ENCODE measurements at regions not wholly inside any gene's neighbourhood (a gene's known extent, or its start where the extent isn't known, plus 50 kb on each side); places are given as distances from the start of the nearest gene placed in this dataset.

GRCh38 chr3:117927825-117928224, 1106.8 kb downstream of the IGSF11 start:
- Histone ChIP-seq H3K4me2 (ENCODE audit: low read length) (no peak overlapping the region), H3K27me3 (ENCODE audit: low read depth, low read length) (no peaks in the 10 kb centered on the region), H3K27ac (ENCODE audit: low read length) (no peak overlapping the region), H4K20me1 (ENCODE audit: insufficient read depth, low read length) (no peaks in the 10 kb centered on the region), H3K4me1 (ENCODE audit: low read length) (no peaks in the 10 kb centered on the region), H3K36me3 (replicated peaks; ENCODE audit: low read depth, low read length) (no peaks in the 10 kb centered on the region), H3K79me2 (ENCODE audit: low read length) (no peaks in the 10 kb centered on the region), H2AFZ (ENCODE audit: low read depth, low read length) (no peak overlapping the region), H3K4me3 (ENCODE audit: low read length) (no peak overlapping the region), H3K9me3 (ENCODE audit: insufficient read depth, low read length) (no peaks in the 10 kb centered on the region), H3K9ac (ENCODE audit: low read length) (no peak overlapping the region)
- TF ChIP-seq, protein P1, sequence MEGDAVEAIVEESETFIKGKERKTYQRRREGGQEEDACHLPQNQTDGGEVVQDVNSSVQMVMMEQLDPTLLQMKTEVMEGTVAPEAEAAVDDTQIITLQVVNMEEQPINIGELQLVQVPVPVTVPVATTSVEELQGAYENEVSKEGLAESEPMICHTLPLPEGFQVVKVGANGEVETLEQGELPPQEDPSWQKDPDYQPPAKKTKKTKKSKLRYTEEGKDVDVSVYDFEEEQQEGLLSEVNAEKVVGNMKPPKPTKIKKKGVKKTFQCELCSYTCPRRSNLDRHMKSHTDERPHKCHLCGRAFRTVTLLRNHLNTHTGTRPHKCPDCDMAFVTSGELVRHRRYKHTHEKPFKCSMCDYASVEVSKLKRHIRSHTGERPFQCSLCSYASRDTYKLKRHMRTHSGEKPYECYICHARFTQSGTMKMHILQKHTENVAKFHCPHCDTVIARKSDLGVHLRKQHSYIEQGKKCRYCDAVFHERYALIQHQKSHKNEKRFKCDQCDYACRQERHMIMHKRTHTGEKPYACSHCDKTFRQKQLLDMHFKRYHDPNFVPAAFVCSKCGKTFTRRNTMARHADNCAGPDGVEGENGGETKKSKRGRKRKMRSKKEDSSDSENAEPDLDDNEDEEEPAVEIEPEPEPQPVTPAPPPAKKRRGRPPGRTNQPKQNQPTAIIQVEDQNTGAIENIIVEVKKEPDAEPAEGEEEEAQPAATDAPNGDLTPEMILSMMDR (IDR thresholded peaks at IDR 0.05; ENCODE audit: low read depth, low read length), result no peak
- no peak for TF ChIP-seq EZH2phosphoT487 (IDR thresholded peaks at IDR 0.05; ENCODE audit: low read depth)

GRCh38 chr3:117928836-117929235, 1105.8 kb downstream of the IGSF11 start:
- TF ChIP-seq, protein P1 (IDR thresholded peaks at IDR 0.05; ENCODE audit: low read depth, low read length), result no peak
- TF ChIP-seq EZH2phosphoT487 (IDR thresholded peaks at IDR 0.05; ENCODE audit: low read depth), result no peak
- H2AFZ ChIP-seq (ENCODE audit: low read depth, low read length), result no peak overlapping the region
- no peak overlapping the region for H3K4me2 ChIP-seq (ENCODE audit: low read length)
- H4K20me1 ChIP-seq (ENCODE audit: insufficient read depth, low read length), result no peaks in the 10 kb centered on the region
- no peaks in the 10 kb centered on the region for H3K27me3 ChIP-seq (ENCODE audit: low read depth, low read length)
- H3K9me3 ChIP-seq (ENCODE audit: insufficient read depth, low read length), result no peaks in the 10 kb centered on the region
- no peak overlapping the region for H3K4me3 ChIP-seq (ENCODE audit: low read length)
- no peaks in the 10 kb centered on the region for H3K4me1 ChIP-seq (ENCODE audit: low read length)
- no peaks in the 10 kb centered on the region for H3K36me3 ChIP-seq (replicated peaks; ENCODE audit: low read depth, low read length)
- no peak overlapping the region for H3K27ac ChIP-seq (ENCODE audit: low read length)
- no peak overlapping the region for H3K9ac ChIP-seq (ENCODE audit: low read length)
- no peaks in the 10 kb centered on the region for H3K79me2 ChIP-seq (ENCODE audit: low read length)

- TF ChIP-seq, protein P1 (IDR thresholded peaks at IDR 0.05; ENCODE audit: low read depth, low read length), result no peak
- TF ChIP-seq EZH2phosphoT487 (IDR thresholded peaks at IDR 0.05; ENCODE audit: low read depth), result no peak
- Histone ChIP-seq H3K4me2 (ENCODE audit: low read length) (no peak overlapping the region), H3K9ac (ENCODE audit: low read length) (no peak overlapping the region), H2AFZ (ENCODE audit: low read depth, low read length) (no peak overlapping the region), H4K20me1 (ENCODE audit: insufficient read depth, low read length) (no peaks in the 10 kb centered on the region), H3K36me3 (replicated peaks; ENCODE audit: low read depth, low read length) (no peaks in the 10 kb centered on the region), H3K4me3 (ENCODE audit: low read length) (no peak overlapping the region), H3K4me1 (ENCODE audit: low read length) (no peaks in the 10 kb centered on the region), H3K27ac (ENCODE audit: low read length) (no peak overlapping the region), H3K9me3 (ENCODE audit: insufficient read depth, low read length) (no peaks in the 10 kb centered on the region), H3K79me2 (ENCODE audit: low read length) (no peaks in the 10 kb centered on the region), H3K27me3 (ENCODE audit: low read depth, low read length) (no peaks in the 10 kb centered on the region)
Observed at GRCh38 chr3:117932441-117932840, 1102.2 kb downstream of the IGSF11 start.

GRCh38 chr3:117936159-117936558, 1098.5 kb downstream of the IGSF11 start:
- no peak for TF ChIP-seq EZH2phosphoT487 (IDR thresholded peaks at IDR 0.05; ENCODE audit: low read depth)
- TF ChIP-seq, protein P1 (IDR thresholded peaks at IDR 0.05; ENCODE audit: low read depth, low read length), result no peak
- Histone ChIP-seq H3K4me2 (ENCODE audit: low read length) (no peak overlapping the region), H3K4me1 (ENCODE audit: low read length) (no peaks in the 10 kb centered on the region), H3K4me3 (ENCODE audit: low read length) (no peak overlapping the region), H3K9me3 (ENCODE audit: insufficient read depth, low read length) (no peaks in the 10 kb centered on the region), H3K36me3 (replicated peaks; ENCODE audit: low read depth, low read length) (no peaks in the 10 kb centered on the region), H3K9ac (ENCODE audit: low read length) (no peak overlapping the region), H3K27me3 (ENCODE audit: low read depth, low read length) (no peaks in the 10 kb centered on the region), H2AFZ (ENCODE audit: low read depth, low read length) (no peak overlapping the region), H3K79me2 (ENCODE audit: low read length) (no peaks in the 10 kb centered on the region), H4K20me1 (ENCODE audit: insufficient read depth, low read length) (no peaks in the 10 kb centered on the region), H3K27ac (ENCODE audit: low read length) (no peak overlapping the region)

All from OCI-LY3 (cell line).